Endothelial cell of umbilical vein (primary cell): ENCODE measurements at regions not wholly inside any gene's neighbourhood (a gene's known extent, or its start where the extent isn't known, plus 50 kb on each side); places are given as distances from the start of the nearest gene placed in this dataset.

Experiments used
- BruUV-seq: library from RNA; stranded (reverse); fragments of 400-500 nt; replicated peaks from 2 replicates; lab custom pipeline; 2021; lab: Mats Ljungman, UMichigan
- CTCF ChIA-PET: fragments of 300-600, 350-600 bp; sonication (Branson Sonifier 250); formaldehyde crosslinking; loops from one replicate; lab custom pipeline; 2021; ENCODE audit warnings: antibody characterized with exemption, inconsistent platforms; lab: Charles Lee
- POLR2A ChIA-PET: fragments of 300-600, 350-600 bp; sonication (Branson Sonifier 250); formaldehyde crosslinking; loops from one replicate; lab custom pipeline; 2021; ENCODE audit warnings: antibody characterized with exemption, inconsistent platforms; lab: Charles Lee
- DNase-seq: peaks from one replicate; pipeline ENCODE4 v3.0.0-alpha.2; 2011; ENCODE audit warnings: low read depth, low spot score
- FAIRE-seq: peaks from 2 replicates; lab custom pipeline; 2011; peaks lifted over from hg19 to GRCh38; lab: Jason Lieb, UNC
- H2AFZ ChIP-seq: 2 replicates; pipeline ENCODE4 v1.6.0; 2012; ENCODE audit warnings: low read depth, low read length, control low read depth, inconsistent platforms
- H3K27ac ChIP-seq: 2 replicates; pipeline ENCODE4 v1.5.1; 2011; ENCODE audit warnings: low read depth, mild to moderate bottlenecking, control low read depth, low read length, moderate library complexity; ENCODE audit not compliant: insufficient read depth
- H3K27me3 ChIP-seq, 2 experiments: 2 replicates each; pipeline versions ENCODE4 v1.6.0 to v1.6.1; 2011; ENCODE audit warnings: low read length in 2 of 2, mixed read lengths in 1 of 2; ENCODE audit not compliant: control insufficient read depth in 2 of 2, insufficient read depth in 2 of 2
- H3K36me3 ChIP-seq, 2 experiments: 2 replicates in 1 of 2; 3 replicates in 1 of 2; pipeline ENCODE4 v1.5.1; 2011; ENCODE audit warnings: low read length in 2 of 2, mild to moderate bottlenecking in 1 of 2, moderate library complexity in 1 of 2; ENCODE audit not compliant: control insufficient read depth in 2 of 2, insufficient read depth in 2 of 2; ENCODE audit errors: extremely low read depth in 1 of 2
- H3K4me1 ChIP-seq: 3 replicates; pipeline ENCODE4 v1.5.1; 2011; ENCODE audit warnings: mild to moderate bottlenecking, low read length; ENCODE audit not compliant: control insufficient read depth, insufficient read depth; ENCODE audit errors: extremely low read depth
- H3K4me2 ChIP-seq: 2 replicates; pipeline ENCODE4 v1.6.1; 2011; ENCODE audit warnings: low read length, control low read depth, mixed read lengths; ENCODE audit not compliant: insufficient read depth
- H3K4me3 ChIP-seq, 3 experiments: fragments of 200-600 bp in 1 of 3; sonication (generic), shearing (Covaris generic) in 1 of 3; replicated peaks in 1 of 3; 2 replicates each; pipeline ENCODE4 v1.5.1; 2011 to 2016; ENCODE audit warnings: control low read depth in 3 of 3, low read length in 3 of 3, mild to moderate bottlenecking in 2 of 3, inconsistent platforms in 1 of 3, low read depth in 1 of 3, moderate library complexity in 1 of 3; ENCODE audit not compliant: insufficient read depth in 1 of 3
- H3K79me2 ChIP-seq: 2 replicates; pipeline ENCODE4 v1.6.0; 2012; ENCODE audit warnings: low read length, inconsistent platforms; ENCODE audit not compliant: control insufficient read depth, insufficient read depth
- H3K9ac ChIP-seq: replicated peaks from 2 replicates; pipeline ENCODE3; 2011; ENCODE audit warnings: low read length, control low read depth; ENCODE audit not compliant: insufficient read depth; ENCODE audit errors: extremely low read depth
- H3K9me1 ChIP-seq: replicated peaks from 3 replicates; pipeline ENCODE4 v1.6.0; 2011; ENCODE audit warnings: mild to moderate bottlenecking, low read length; ENCODE audit not compliant: control insufficient read depth, insufficient read depth; ENCODE audit errors: extremely low read depth
- H3K9me3 ChIP-seq: replicated peaks from 2 replicates; pipeline ENCODE4 v1.5.1; 2012; ENCODE audit warnings: low read length, inconsistent platforms; ENCODE audit not compliant: control insufficient read depth, insufficient read depth
- H4K20me1 ChIP-seq: replicated peaks from 2 replicates; pipeline ENCODE3; 2011; ENCODE audit warnings: mild to moderate bottlenecking, low read length; ENCODE audit not compliant: control insufficient read depth, insufficient read depth; ENCODE audit errors: extremely low read depth
- EZH2 ChIP-seq: IDR thresholded peaks from 2 replicates; pipeline ENCODE4 v1.6.1; 2012; ENCODE audit warnings: borderline replicate concordance, low read depth, mild to moderate bottlenecking, moderate library complexity, low read length, inconsistent platforms; ENCODE audit not compliant: severe bottlenecking
- FOS ChIP-seq: IDR thresholded peaks from 2 replicates; pipeline ENCODE4 v1.6.1; 2011; ENCODE audit warnings: mild to moderate bottlenecking, low read length, moderate library complexity, borderline replicate concordance; ENCODE audit not compliant: insufficient read depth
- GATA2 ChIP-seq: IDR thresholded peaks from 2 replicates; pipeline ENCODE4 v1.7.0; 2011; ENCODE audit warnings: low read depth, mild to moderate bottlenecking, moderate library complexity, mixed read lengths, low read length; ENCODE audit not compliant: insufficient read length, insufficient read depth
- JUN ChIP-seq: IDR thresholded peaks from 2 replicates; pipeline ENCODE4 v1.6.1; 2011; ENCODE audit warnings: borderline replicate concordance, low read depth; ENCODE audit not compliant: insufficient read length, insufficient read depth
- MYC ChIP-seq: IDR thresholded peaks from one replicate; pipeline ENCODE4 v1.6.1; 2011; ENCODE audit warnings: mild to moderate bottlenecking, low read depth, low read length
- POLR2A ChIP-seq: IDR thresholded peaks from 2 replicates; pipeline ENCODE4 v1.6.1; 2012; ENCODE audit warnings: low read depth, mild to moderate bottlenecking, control low read depth, low read length
- POLR2AphosphoS5 ChIP-seq: IDR thresholded peaks from 2 replicates; pipeline ENCODE4 v1.6.1; 2012; ENCODE audit warnings: low read depth, mild to moderate bottlenecking, control low read depth, low read length, moderate library complexity; ENCODE audit not compliant: insufficient read depth
- dilution Hi-C: fragments of 300-500 bp; cut with MboI; formaldehyde crosslinking; loops from one replicate; pipeline ENCODE4 v1.15.0; 2019; ENCODE audit warnings: low sequenced_read_pairs; ENCODE audit not compliant: extremely low pct_ligation_motif_present
- intact Hi-C: fragments of 100-400 bp; cut with micrococcal nuclease; formaldehyde crosslinking; loops from one replicate; pipeline ENCODE4 v1.10.0; 2022
- TF ChIP-seq, protein P1 (sequence below): IDR thresholded peaks from 2 replicates; pipeline ENCODE4 v1.6.1; 2011; ENCODE audit not compliant: insufficient read depth, insufficient read length
- TF ChIP-seq, protein P2 (sequence below), 2 donors: IDR thresholded peaks; 1 replicate in 1 of 2; 2 replicates in 1 of 2; pipeline ENCODE4 v1.5.1; 2011; ENCODE audit warnings: low read length in 2 of 2, mild to moderate bottlenecking in 2 of 2, moderate library complexity in 2 of 2, control low read depth in 1 of 2, inconsistent platforms in 1 of 2, low read depth in 1 of 2; ENCODE audit not compliant: insufficient read depth in 1 of 2; ENCODE audit errors: extremely low read depth in 1 of 2

DNA sequence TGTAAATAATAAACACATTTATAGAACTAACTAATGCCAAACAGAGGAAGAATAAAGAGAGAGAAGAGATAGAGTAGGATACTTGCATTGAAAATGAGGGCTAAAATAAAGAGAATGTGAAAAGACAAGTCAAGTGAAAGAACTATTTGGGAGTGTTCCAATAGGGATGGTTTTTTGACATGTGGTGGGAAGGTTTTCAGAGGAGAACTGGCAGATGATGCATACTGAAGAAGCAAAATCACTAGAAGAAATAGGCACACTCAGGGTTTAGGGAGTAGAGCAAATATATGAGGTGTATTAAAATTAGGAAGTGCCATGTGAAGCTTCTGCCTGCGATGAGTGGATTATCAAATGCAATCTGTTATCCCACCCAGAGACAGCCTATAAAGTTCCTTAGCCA is 744.8 kb downstream of the REEP3 start:
- POLR2A ChIA-PET: no interaction called here
- no peak overlapping the region for H3K27ac ChIP-seq
- no peaks in the 10 kb centered on the region for H4K20me1 ChIP-seq
- DNase-seq: no peak
- no TSS peak for BruUV-seq
- intact Hi-C loops (no loop called here), dilution Hi-C loops (no loop called here)
- no peaks in the 10 kb centered on the region for H3K79me2 ChIP-seq
- no peaks in the 10 kb centered on the region for H3K9me1 ChIP-seq
- no peak for FAIRE-seq
- no peak overlapping the region for H3K9ac ChIP-seq
- CTCF ChIA-PET: no interaction called here
- H3K9me3 ChIP-seq: no peaks in the 10 kb centered on the region
- TF ChIP-seq EZH2: no peak
- TF ChIP-seq, protein P1, sequence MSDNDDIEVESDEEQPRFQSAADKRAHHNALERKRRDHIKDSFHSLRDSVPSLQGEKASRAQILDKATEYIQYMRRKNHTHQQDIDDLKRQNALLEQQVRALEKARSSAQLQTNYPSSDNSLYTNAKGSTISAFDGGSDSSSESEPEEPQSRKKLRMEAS: no peak
- TF ChIP-seq POLR2A: no peak
- TF ChIP-seq, protein P2, sequence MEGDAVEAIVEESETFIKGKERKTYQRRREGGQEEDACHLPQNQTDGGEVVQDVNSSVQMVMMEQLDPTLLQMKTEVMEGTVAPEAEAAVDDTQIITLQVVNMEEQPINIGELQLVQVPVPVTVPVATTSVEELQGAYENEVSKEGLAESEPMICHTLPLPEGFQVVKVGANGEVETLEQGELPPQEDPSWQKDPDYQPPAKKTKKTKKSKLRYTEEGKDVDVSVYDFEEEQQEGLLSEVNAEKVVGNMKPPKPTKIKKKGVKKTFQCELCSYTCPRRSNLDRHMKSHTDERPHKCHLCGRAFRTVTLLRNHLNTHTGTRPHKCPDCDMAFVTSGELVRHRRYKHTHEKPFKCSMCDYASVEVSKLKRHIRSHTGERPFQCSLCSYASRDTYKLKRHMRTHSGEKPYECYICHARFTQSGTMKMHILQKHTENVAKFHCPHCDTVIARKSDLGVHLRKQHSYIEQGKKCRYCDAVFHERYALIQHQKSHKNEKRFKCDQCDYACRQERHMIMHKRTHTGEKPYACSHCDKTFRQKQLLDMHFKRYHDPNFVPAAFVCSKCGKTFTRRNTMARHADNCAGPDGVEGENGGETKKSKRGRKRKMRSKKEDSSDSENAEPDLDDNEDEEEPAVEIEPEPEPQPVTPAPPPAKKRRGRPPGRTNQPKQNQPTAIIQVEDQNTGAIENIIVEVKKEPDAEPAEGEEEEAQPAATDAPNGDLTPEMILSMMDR (IDR thresholded peaks at IDR 0.05; ENCODE audit: extremely low read depth in 1 of 2, insufficient read depth in 1 of 2, low read depth in 1 of 2, low read length in 2 of 2): no peak
- TF ChIP-seq MYC: no peak
- no peak for TF ChIP-seq JUN
- TF ChIP-seq GATA2: no peak
- no peak for TF ChIP-seq POLR2AphosphoS5
- TF ChIP-seq FOS: no peak
- no peaks in the 10 kb centered on the region for H3K27me3 ChIP-seq
- H2AFZ ChIP-seq: no peak overlapping the region
- no peak overlapping the region for H3K4me2 ChIP-seq
- H3K36me3 ChIP-seq: no peaks in the 10 kb centered on the region
- no peak overlapping the region for H3K4me3 ChIP-seq
- no peaks in the 10 kb centered on the region for H3K4me1 ChIP-seq
